ENCODE measurements at regions not wholly inside any gene's neighbourhood (a gene's known extent, or its start where the extent isn't known, plus 50 kb on each side); places are given as distances from the start of the nearest gene placed in this dataset.

DNA sequence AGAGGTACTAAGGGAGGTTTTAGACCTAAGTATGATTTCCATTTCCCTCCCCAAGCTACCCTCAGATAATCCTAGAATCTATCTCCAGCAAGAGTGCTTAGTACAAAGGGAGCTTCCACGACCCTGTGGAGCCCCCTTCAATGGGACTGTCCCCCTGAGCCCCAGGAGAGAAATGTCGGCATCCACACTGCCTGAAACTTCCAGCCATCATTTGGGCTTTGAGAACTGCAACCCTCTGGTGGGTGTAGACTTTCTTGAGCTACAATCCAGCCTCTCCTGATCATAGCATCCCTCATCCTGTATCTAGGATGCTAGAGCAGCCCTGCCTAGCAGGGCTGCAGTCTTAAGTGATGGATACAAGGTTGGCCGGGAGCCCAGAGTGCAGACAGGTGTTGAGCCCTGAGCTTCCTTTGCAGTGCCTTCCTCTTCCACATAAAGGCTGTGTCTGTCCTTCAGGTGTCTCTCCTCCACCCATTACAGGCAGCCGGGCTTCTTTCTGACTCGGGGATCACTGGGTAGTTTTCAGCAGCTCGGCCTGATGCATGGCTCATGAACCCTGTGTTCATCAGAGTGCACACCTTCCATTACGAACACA lies 424.5 kb downstream of the PREX1 start:
- Mint-ChIP-seq H3K27me3 (ENCODE audit: low read depth) (no peaks in the 10 kb centered on the region; the same call in 1 of the 2 replicates), H3K36me3 (no peaks in the 10 kb centered on the region), H3K27ac (no peak overlapping the region), H3K4me3 (no peak overlapping the region), H3K9me3 (no peaks in the 10 kb centered on the region), H3K4me1 (peaks cover 32% of the 10 kb centered on the region)
- POLR2A ChIA-PET, result no interaction called here
- ATAC-seq (no peak), DNase-seq (ENCODE audit: low spot score) (no peak)
- CTCF ChIA-PET, result interaction anchor here (3.9 kb wide), 1 partner anchor 217 kb away, joined by 23 read pairs; no protein-coding TSS in a partner anchor
- TF ChIP-seq, protein P1, sequence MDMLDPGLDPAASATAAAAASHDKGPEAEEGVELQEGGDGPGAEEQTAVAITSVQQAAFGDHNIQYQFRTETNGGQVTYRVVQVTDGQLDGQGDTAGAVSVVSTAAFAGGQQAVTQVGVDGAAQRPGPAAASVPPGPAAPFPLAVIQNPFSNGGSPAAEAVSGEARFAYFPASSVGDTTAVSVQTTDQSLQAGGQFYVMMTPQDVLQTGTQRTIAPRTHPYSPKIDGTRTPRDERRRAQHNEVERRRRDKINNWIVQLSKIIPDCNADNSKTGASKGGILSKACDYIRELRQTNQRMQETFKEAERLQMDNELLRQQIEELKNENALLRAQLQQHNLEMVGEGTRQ (CRISPR knock-in tag; IDR thresholded peaks at IDR 0.05), result no peak
- TF ChIP-seq ETV6 (CRISPR knock-in tag; IDR thresholded peaks at IDR 0.05), result no peak
- TF ChIP-seq GRHL2 (CRISPR knock-in tag; IDR thresholded peaks at IDR 0.05; ENCODE audit: insufficient replicate concordance, severe bottlenecking), result no peak

DNA sequence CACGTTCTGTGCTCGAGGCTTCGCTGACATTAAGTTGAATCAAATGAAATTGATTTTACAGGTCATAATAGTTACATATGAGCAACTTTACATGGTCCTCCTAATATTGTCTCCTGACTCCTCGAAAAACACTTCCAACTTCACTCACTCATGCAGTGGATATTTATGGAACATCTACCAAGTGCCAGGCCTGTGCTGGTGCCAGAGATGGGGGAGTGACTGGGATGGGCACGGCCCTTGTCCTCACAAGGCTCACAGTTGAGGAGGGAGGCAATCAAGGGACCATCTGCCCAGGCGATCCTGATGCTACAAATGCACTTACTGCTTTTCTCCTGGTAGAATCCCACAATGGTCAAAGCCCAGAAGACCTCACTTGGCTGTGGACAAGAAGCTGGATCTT lies 426.4 kb downstream of the PREX1 start:
- Mint-ChIP-seq H3K27me3 (ENCODE audit: low read depth) (no peaks in the 10 kb centered on the region; the same call in 1 of the 2 replicates), H3K36me3 (no peaks in the 10 kb centered on the region), H3K27ac (no peak overlapping the region), H3K4me3 (no peak overlapping the region), H3K9me3 (no peaks in the 10 kb centered on the region), H3K4me1 (peaks cover 14% of the 10 kb centered on the region)
- ChIA-PET CTCF (interaction anchor here (1.3 kb wide), 1 partner anchor 221 kb away, joined by 3 read pairs; no protein-coding TSS in a partner anchor), POLR2A (no interaction called here)
- ATAC-seq, result no peak
- TF ChIP-seq, protein P2, sequence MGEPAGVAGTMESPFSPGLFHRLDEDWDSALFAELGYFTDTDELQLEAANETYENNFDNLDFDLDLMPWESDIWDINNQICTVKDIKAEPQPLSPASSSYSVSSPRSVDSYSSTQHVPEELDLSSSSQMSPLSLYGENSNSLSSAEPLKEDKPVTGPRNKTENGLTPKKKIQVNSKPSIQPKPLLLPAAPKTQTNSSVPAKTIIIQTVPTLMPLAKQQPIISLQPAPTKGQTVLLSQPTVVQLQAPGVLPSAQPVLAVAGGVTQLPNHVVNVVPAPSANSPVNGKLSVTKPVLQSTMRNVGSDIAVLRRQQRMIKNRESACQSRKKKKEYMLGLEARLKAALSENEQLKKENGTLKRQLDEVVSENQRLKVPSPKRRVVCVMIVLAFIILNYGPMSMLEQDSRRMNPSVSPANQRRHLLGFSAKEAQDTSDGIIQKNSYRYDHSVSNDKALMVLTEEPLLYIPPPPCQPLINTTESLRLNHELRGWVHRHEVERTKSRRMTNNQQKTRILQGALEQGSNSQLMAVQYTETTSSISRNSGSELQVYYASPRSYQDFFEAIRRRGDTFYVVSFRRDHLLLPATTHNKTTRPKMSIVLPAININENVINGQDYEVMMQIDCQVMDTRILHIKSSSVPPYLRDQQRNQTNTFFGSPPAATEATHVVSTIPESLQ (CRISPR knock-in tag; IDR thresholded peaks at IDR 0.05), result no peak
- TF ChIP-seq, protein P1 (CRISPR knock-in tag; IDR thresholded peaks at IDR 0.05), result no peak
- TF ChIP-seq, protein P3, sequence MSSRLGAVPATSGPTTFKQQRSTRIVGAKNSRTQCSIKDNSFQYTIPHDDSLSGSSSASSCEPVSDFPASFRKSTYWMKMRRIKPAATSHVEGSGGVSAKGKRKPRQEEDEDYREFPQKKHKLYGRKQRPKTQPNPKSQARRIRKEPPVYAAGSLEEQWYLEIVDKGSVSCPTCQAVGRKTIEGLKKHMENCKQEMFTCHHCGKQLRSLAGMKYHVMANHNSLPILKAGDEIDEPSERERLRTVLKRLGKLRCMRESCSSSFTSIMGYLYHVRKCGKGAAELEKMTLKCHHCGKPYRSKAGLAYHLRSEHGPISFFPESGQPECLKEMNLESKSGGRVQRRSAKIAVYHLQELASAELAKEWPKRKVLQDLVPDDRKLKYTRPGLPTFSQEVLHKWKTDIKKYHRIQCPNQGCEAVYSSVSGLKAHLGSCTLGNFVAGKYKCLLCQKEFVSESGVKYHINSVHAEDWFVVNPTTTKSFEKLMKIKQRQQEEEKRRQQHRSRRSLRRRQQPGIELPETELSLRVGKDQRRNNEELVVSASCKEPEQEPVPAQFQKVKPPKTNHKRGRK (CRISPR knock-in tag; IDR thresholded peaks at IDR 0.05; ENCODE audit: borderline replicate concordance), result no peak
- TF ChIP-seq ZNF423 (CRISPR knock-in tag; IDR thresholded peaks at IDR 0.05), result no peak
- TF ChIP-seq ZNF671 (CRISPR knock-in tag; IDR thresholded peaks at IDR 0.05), result no peak
- TF ChIP-seq, protein P4, sequence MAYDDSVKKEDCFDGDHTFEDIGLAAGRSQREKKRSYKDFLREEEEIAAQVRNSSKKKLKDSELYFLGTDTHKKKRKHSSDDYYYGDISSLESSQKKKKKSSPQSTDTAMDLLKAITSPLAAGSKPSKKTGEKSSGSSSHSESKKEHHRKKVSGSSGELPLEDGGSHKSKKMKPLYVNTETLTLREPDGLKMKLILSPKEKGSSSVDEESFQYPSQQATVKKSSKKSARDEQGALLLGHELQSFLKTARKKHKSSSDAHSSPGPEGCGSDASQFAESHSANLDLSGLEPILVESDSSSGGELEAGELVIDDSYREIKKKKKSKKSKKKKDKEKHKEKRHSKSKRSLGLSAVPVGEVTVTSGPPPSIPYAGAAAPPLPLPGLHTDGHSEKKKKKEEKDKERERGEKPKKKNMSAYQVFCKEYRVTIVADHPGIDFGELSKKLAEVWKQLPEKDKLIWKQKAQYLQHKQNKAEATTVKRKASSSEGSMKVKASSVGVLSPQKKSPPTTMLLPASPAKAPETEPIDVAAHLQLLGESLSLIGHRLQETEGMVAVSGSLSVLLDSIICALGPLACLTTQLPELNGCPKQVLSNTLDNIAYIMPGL (CRISPR knock-in tag; IDR thresholded peaks at IDR 0.05), result no peak
- TF ChIP-seq TEAD1 (CRISPR knock-in tag; IDR thresholded peaks at IDR 0.05), result no peak
- no peak for TF ChIP-seq ELF4 (CRISPR knock-in tag; IDR thresholded peaks at IDR 0.05; ENCODE audit: low read depth)
- TF ChIP-seq, protein P5, sequence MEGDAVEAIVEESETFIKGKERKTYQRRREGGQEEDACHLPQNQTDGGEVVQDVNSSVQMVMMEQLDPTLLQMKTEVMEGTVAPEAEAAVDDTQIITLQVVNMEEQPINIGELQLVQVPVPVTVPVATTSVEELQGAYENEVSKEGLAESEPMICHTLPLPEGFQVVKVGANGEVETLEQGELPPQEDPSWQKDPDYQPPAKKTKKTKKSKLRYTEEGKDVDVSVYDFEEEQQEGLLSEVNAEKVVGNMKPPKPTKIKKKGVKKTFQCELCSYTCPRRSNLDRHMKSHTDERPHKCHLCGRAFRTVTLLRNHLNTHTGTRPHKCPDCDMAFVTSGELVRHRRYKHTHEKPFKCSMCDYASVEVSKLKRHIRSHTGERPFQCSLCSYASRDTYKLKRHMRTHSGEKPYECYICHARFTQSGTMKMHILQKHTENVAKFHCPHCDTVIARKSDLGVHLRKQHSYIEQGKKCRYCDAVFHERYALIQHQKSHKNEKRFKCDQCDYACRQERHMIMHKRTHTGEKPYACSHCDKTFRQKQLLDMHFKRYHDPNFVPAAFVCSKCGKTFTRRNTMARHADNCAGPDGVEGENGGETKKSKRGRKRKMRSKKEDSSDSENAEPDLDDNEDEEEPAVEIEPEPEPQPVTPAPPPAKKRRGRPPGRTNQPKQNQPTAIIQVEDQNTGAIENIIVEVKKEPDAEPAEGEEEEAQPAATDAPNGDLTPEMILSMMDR (IDR thresholded peaks at IDR 0.05), result no peak
- TF ChIP-seq NR1H2 (CRISPR knock-in tag; IDR thresholded peaks at IDR 0.05), result no peak
- TF ChIP-seq, protein P6, sequence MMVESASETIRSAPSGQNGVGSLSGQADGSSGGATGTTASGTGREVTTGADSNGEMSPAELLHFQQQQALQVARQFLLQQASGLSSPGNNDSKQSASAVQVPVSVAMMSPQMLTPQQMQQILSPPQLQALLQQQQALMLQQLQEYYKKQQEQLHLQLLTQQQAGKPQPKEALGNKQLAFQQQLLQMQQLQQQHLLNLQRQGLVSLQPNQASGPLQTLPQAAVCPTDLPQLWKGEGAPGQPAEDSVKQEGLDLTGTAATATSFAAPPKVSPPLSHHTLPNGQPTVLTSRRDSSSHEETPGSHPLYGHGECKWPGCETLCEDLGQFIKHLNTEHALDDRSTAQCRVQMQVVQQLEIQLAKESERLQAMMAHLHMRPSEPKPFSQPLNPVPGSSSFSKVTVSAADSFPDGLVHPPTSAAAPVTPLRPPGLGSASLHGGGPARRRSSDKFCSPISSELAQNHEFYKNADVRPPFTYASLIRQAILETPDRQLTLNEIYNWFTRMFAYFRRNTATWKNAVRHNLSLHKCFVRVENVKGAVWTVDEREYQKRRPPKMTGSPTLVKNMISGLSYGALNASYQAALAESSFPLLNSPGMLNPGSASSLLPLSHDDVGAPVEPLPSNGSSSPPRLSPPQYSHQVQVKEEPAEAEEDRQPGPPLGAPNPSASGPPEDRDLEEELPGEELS (CRISPR knock-in tag; IDR thresholded peaks at IDR 0.05), result no peak
- TF ChIP-seq HMGA2 (CRISPR knock-in tag; IDR thresholded peaks at IDR 0.05), result no peak
- TF ChIP-seq FOXK1 (CRISPR knock-in tag; IDR thresholded peaks at IDR 0.05), result no peak
- TF ChIP-seq, protein P7, sequence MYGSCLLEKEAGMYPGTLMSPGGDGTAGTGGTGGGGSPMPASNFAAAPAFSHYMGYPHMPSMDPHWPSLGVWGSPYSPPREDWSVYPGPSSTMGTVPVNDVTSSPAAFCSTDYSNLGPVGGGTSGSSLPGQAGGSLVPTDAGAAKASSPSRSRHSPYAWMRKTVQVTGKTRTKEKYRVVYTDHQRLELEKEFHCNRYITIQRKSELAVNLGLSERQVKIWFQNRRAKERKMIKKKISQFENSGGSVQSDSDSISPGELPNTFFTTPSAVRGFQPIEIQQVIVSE (CRISPR knock-in tag; IDR thresholded peaks at IDR 0.05; ENCODE audit: borderline replicate concordance), result no peak
- DNase-seq (ENCODE audit: low spot score), result no peak
